CD4-positive, alpha-beta T cell (primary cell): ENCODE measurements at regions not wholly inside any gene's neighbourhood (a gene's known extent, or its start where the extent isn't known, plus 50 kb on each side); places are given as distances from the start of the nearest gene placed in this dataset.

Experiments used
- ATAC-seq: fragments of 200-7000 bp; cut with Tn5 transposase; one replicate; pipeline ENCODE4 v1.10.0; 2022; ENCODE audit warnings: mild to moderate bottlenecking; ENCODE audit not compliant: poor library complexity
- CTCF ChIA-PET: fragments of 350-600 bp; sonication (Branson Sonifier 250); formaldehyde crosslinking; loops from one replicate; lab custom pipeline; 2021; ENCODE audit warnings: antibody characterized with exemption, inconsistent platforms; lab: Charles Lee
- POLR2A ChIA-PET: fragments of 350-600 bp; sonication (Branson Sonifier 250); formaldehyde crosslinking; loops from one replicate; lab custom pipeline; 2021; ENCODE audit warnings: antibody characterized with exemption, inconsistent platforms; lab: Charles Lee
- DNase-seq, 14 experiments: peaks; one replicate each; pipeline ENCODE4 v3.0.0-alpha.2; 2013 to 2020; ENCODE audit warnings: mixed read lengths in 2 of 14
- H3K27ac ChIP-seq, 2 donors: one replicate each; pipeline versions ENCODE4 v1.5.1 to v1.7.0; 2013; ENCODE audit warnings: low read length in 2 of 2, low read depth in 1 of 2, mild to moderate bottlenecking in 1 of 2
- H3K27me3 ChIP-seq, 2 experiments: 1 replicate in 1 of 2; 2 replicates in 1 of 2; pipeline versions ENCODE4 v1.6.1 to v1.7.0; 2013; ENCODE audit warnings: low read length in 2 of 2, control low read depth in 1 of 2, mild to moderate bottlenecking in 1 of 2, moderate library complexity in 1 of 2; ENCODE audit not compliant: insufficient read depth in 2 of 2, control insufficient read depth in 1 of 2
- H3K36me3 ChIP-seq: one replicate; pipeline ENCODE4 v1.6.1; 2013; ENCODE audit warnings: low read length, control low read depth; ENCODE audit not compliant: insufficient read depth
- H3K4me1 ChIP-seq: one replicate; pipeline ENCODE4 v1.6.1; 2013; ENCODE audit warnings: low read length, control low read depth; ENCODE audit not compliant: insufficient read depth
- H3K4me3 ChIP-seq: one replicate; pipeline ENCODE4 v1.5.1; 2013; ENCODE audit warnings: mild to moderate bottlenecking, low read length, moderate library complexity
- H3K9me3 ChIP-seq, 2 experiments: 1 replicate in 1 of 2; 2 replicates in 1 of 2; pipeline versions ENCODE4 v1.6.1 to v1.7.0; 2013; ENCODE audit warnings: low read length in 2 of 2, mild to moderate bottlenecking in 2 of 2, control low read depth in 1 of 2, moderate library complexity in 1 of 2; ENCODE audit not compliant: control insufficient read depth in 1 of 2, insufficient read depth in 1 of 2
- H3K27ac Mint-ChIP-seq: one replicate; pipeline ENCODE4 v1.8.0; 2020; ENCODE audit warnings: mixed read lengths
- H3K27me3 Mint-ChIP-seq: one replicate; pipeline ENCODE4 v1.8.0; 2021; ENCODE audit warnings: mixed read lengths
- H3K36me3 Mint-ChIP-seq: one replicate; pipeline ENCODE4 v1.8.0; 2021; ENCODE audit warnings: low read depth, mixed read lengths
- H3K4me1 Mint-ChIP-seq: one replicate; pipeline ENCODE4 v1.8.0; 2021; ENCODE audit warnings: low read depth, mixed read lengths
- H3K4me3 Mint-ChIP-seq: one replicate; pipeline ENCODE4 v1.8.0; 2020; ENCODE audit warnings: mild to moderate bottlenecking, mixed read lengths
- H3K9me3 Mint-ChIP-seq: one replicate; pipeline ENCODE4 v1.8.0; 2020; ENCODE audit warnings: mixed read lengths
- intact Hi-C, 2 experiments: fragments of 100-400 bp; cut with DNase I in 1 of 2; cut with micrococcal nuclease in 1 of 2; formaldehyde crosslinking; loops; one replicate each; pipeline versions ENCODE4 v1.15.1 to v1.9.0; 2023 to 2025; cut with DNase I, micrococcal nuclease
- TF ChIP-seq, protein P1 (sequence below): fragments of 200-600 bp; IDR thresholded peaks from one replicate; pipeline ENCODE4 v1.8.0; 2022; ENCODE audit warnings: antibody characterized with exemption, mild to moderate bottlenecking

DNA sequence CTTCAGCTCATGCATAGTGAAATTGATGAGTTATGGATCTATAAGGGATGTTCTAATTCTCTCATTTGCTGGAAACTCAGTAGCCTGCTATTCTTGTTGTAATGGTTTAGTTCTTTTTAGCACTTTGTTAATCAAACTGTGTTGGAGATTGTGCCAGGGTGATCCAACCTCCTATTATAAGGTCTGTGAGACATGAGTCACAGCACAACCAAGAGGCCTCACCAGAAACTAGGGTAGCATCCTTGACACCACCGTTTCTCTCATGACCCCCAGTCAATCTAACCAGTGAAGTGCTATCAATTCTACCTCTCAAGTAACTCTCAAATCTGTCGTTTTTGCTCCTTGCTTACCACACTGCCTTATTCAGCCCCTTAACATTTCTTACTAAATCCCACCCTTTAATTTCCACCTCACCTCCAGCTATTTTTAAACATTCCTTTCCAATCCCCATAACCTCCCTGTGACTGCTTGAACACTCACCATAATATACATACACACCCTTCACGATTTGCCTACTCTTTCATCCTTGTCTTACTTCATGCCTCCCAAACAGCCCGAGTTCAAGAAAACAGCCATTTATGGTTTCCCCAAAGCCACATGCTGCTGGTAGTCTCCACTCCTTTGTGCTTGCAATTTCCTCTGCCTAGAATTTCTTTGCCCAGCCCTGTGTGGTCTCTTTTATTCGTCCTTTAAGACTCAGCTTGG is 53.9 kb upstream of the NUDT4 start:
- H3K9me3 ChIP-seq: no peaks in the 10 kb centered on the region
- DNase-seq: no peak
- no peaks in the 10 kb centered on the region for H3K27me3 ChIP-seq
- TF ChIP-seq, protein P1, sequence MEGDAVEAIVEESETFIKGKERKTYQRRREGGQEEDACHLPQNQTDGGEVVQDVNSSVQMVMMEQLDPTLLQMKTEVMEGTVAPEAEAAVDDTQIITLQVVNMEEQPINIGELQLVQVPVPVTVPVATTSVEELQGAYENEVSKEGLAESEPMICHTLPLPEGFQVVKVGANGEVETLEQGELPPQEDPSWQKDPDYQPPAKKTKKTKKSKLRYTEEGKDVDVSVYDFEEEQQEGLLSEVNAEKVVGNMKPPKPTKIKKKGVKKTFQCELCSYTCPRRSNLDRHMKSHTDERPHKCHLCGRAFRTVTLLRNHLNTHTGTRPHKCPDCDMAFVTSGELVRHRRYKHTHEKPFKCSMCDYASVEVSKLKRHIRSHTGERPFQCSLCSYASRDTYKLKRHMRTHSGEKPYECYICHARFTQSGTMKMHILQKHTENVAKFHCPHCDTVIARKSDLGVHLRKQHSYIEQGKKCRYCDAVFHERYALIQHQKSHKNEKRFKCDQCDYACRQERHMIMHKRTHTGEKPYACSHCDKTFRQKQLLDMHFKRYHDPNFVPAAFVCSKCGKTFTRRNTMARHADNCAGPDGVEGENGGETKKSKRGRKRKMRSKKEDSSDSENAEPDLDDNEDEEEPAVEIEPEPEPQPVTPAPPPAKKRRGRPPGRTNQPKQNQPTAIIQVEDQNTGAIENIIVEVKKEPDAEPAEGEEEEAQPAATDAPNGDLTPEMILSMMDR: no peak
- H3K4me3 ChIP-seq: no peak overlapping the region
- Mint-ChIP-seq H3K27me3 (no peaks in the 10 kb centered on the region), H3K4me1 (no peaks in the 10 kb centered on the region), H3K27ac (no peak overlapping the region), H3K9me3 (no peaks in the 10 kb centered on the region), H3K36me3 (no peaks in the 10 kb centered on the region), H3K4me3 (no peak overlapping the region)
- POLR2A ChIA-PET: no interaction called here
- ATAC-seq: no peak
- H3K4me1 ChIP-seq: no peaks in the 10 kb centered on the region
- intact Hi-C loops: no loop called here
- H3K36me3 ChIP-seq: no peaks in the 10 kb centered on the region
- CTCF ChIA-PET: no interaction called here
- H3K27ac ChIP-seq: no peak overlapping the region

DNA sequence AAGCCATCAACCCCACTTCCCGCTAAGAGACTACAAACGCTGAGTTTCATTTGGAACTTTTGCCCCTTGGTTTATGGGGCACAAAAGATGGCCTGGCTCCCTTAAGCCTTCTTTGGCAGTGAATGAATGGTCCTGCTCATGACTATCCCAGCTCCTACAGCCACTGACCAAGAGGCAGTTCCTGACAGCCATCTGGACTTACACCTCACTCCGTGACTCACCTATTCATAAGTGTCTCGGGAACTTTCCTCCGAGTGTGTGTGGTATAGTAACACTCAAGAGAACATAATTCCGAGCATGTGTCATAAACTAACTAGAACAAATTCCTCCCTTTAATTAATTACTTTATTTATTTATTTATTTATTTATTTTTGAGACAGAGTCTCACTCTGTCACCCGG is 51.9 kb upstream of the NUDT4 start:
- no peak for ATAC-seq

More for the DNA sequence above, 51.9 kb upstream of the NUDT4 start:
- intact Hi-C loops: no loop called here
- H3K4me3 Mint-ChIP-seq: no peak overlapping the region
- TF ChIP-seq, protein P1: no peak
- H3K27ac Mint-ChIP-seq: no peak overlapping the region
- Histone ChIP-seq H3K9me3 (no peaks in the 10 kb centered on the region), H3K4me1 (no peaks in the 10 kb centered on the region), H3K4me3 (no peak overlapping the region), H3K27ac (no peak overlapping the region), H3K36me3 (no peaks in the 10 kb centered on the region), H3K27me3 (no peaks in the 10 kb centered on the region)
- no peaks in the 10 kb centered on the region for H3K27me3 Mint-ChIP-seq
- ChIA-PET CTCF (no interaction called here), POLR2A (no interaction called here)
- no peaks in the 10 kb centered on the region for H3K36me3 Mint-ChIP-seq
- H3K4me1 Mint-ChIP-seq: no peaks in the 10 kb centered on the region
- DNase-seq: no peak
- no peaks in the 10 kb centered on the region for H3K9me3 Mint-ChIP-seq
